GM12874 (cell line): ENCODE measurements at regions not wholly inside any gene's neighbourhood (a gene's known extent, or its start where the extent isn't known, plus 50 kb on each side); places are given as distances from the start of the nearest gene placed in this dataset.

ENCODE experiments used
- CTCF ChIP-seq: IDR thresholded peaks from 2 replicates; pipeline ENCODE4 v1.5.1; 2011; ENCODE audit warnings: low read depth, mild to moderate bottlenecking, control low read depth, low read length, moderate library complexity; ENCODE audit not compliant: insufficient read depth

GRCh38 chr4:31655328-31655727 lies 935.2 kb downstream of the PCDH7 start:
- no peak for TF ChIP-seq CTCF

GRCh38 chr4:31657859-31658570 lies 937.8 kb downstream of the PCDH7 start:
- TF ChIP-seq CTCF: no peak

GRCh38 chr4:31660916-31661315 lies 940.7 kb downstream of the PCDH7 start:
- TF ChIP-seq CTCF: no peak

- no peak for TF ChIP-seq CTCF
Measured at GRCh38 chr4:31662951-31663350, 942.8 kb downstream of the PCDH7 start.

- TF ChIP-seq CTCF: no peak
Measured at GRCh38 chr4:31667686-31668085, 947.5 kb downstream of the PCDH7 start.

GRCh38 chr4:31674313-31674947 lies 954.3 kb downstream of the PCDH7 start:
- peak; percentile 25; the same call in 1 of the 2 replicates for TF ChIP-seq CTCF

GRCh38 chr4:31678356-31678755 lies 958.2 kb downstream of the PCDH7 start:
- TF ChIP-seq CTCF: no peak
